ENCODE measurements at regions not wholly inside any gene's neighbourhood (a gene's known extent, or its start where the extent isn't known, plus 50 kb on each side); places are given as distances from the start of the nearest gene placed in this dataset.

- DNase-seq (ENCODE audit: low spot score) (no peak), ATAC-seq (no peak)
- Histone ChIP-seq H3K4me2 (no peak overlapping the region), H3K36me3 (ENCODE audit: insufficient read depth) (no peaks in the 10 kb centered on the region), H3K27me3 (ENCODE audit: insufficient read depth) (no peaks in the 10 kb centered on the region), H3K9me2 (ENCODE audit: insufficient read depth) (peaks cover 10% of the 10 kb centered on the region), H3K79me2 (replicated peaks; ENCODE audit: insufficient read depth) (no peaks in the 10 kb centered on the region), H3K4me1 (ENCODE audit: insufficient read depth) (no peaks in the 10 kb centered on the region), H4K20me1 (replicated peaks; ENCODE audit: insufficient read depth) (no peaks in the 10 kb centered on the region), H2AFZ (no peak overlapping the region), H3K27ac (ENCODE audit: low read depth) (no peak overlapping the region), H3K4me3 (no peak overlapping the region), H3F3A (replicated peaks; ENCODE audit: low read depth) (no peaks in the 10 kb centered on the region)
- no peaks in the 10 kb centered on the region for H3K4me1 Mint-ChIP-seq
- H3K27ac Mint-ChIP-seq, result no peak overlapping the region
- H3K36me3 Mint-ChIP-seq (ENCODE audit: low read depth), result peaks cover 14% of the 10 kb centered on the region
- H3K4me3 Mint-ChIP-seq, result no peak overlapping the region
- H3K27me3 Mint-ChIP-seq (ENCODE audit: insufficient read depth, low read depth, poor library complexity), result no peaks in the 10 kb centered on the region
- TF ChIP-seq EZH2phosphoT487 (IDR thresholded peaks at IDR 0.05; ENCODE audit: unreplicated experiment) (no peak), NANOG (IDR thresholded peaks at IDR 0.05; ENCODE audit: borderline replicate concordance) (no peak), EZH2 (IDR thresholded peaks at IDR 0.05; ENCODE audit: low read depth, unreplicated experiment) (no peak), ZNF114 (CRISPR knock-in tag; IDR thresholded peaks at IDR 0.05) (no peak)
- TF ChIP-seq, protein P1, sequence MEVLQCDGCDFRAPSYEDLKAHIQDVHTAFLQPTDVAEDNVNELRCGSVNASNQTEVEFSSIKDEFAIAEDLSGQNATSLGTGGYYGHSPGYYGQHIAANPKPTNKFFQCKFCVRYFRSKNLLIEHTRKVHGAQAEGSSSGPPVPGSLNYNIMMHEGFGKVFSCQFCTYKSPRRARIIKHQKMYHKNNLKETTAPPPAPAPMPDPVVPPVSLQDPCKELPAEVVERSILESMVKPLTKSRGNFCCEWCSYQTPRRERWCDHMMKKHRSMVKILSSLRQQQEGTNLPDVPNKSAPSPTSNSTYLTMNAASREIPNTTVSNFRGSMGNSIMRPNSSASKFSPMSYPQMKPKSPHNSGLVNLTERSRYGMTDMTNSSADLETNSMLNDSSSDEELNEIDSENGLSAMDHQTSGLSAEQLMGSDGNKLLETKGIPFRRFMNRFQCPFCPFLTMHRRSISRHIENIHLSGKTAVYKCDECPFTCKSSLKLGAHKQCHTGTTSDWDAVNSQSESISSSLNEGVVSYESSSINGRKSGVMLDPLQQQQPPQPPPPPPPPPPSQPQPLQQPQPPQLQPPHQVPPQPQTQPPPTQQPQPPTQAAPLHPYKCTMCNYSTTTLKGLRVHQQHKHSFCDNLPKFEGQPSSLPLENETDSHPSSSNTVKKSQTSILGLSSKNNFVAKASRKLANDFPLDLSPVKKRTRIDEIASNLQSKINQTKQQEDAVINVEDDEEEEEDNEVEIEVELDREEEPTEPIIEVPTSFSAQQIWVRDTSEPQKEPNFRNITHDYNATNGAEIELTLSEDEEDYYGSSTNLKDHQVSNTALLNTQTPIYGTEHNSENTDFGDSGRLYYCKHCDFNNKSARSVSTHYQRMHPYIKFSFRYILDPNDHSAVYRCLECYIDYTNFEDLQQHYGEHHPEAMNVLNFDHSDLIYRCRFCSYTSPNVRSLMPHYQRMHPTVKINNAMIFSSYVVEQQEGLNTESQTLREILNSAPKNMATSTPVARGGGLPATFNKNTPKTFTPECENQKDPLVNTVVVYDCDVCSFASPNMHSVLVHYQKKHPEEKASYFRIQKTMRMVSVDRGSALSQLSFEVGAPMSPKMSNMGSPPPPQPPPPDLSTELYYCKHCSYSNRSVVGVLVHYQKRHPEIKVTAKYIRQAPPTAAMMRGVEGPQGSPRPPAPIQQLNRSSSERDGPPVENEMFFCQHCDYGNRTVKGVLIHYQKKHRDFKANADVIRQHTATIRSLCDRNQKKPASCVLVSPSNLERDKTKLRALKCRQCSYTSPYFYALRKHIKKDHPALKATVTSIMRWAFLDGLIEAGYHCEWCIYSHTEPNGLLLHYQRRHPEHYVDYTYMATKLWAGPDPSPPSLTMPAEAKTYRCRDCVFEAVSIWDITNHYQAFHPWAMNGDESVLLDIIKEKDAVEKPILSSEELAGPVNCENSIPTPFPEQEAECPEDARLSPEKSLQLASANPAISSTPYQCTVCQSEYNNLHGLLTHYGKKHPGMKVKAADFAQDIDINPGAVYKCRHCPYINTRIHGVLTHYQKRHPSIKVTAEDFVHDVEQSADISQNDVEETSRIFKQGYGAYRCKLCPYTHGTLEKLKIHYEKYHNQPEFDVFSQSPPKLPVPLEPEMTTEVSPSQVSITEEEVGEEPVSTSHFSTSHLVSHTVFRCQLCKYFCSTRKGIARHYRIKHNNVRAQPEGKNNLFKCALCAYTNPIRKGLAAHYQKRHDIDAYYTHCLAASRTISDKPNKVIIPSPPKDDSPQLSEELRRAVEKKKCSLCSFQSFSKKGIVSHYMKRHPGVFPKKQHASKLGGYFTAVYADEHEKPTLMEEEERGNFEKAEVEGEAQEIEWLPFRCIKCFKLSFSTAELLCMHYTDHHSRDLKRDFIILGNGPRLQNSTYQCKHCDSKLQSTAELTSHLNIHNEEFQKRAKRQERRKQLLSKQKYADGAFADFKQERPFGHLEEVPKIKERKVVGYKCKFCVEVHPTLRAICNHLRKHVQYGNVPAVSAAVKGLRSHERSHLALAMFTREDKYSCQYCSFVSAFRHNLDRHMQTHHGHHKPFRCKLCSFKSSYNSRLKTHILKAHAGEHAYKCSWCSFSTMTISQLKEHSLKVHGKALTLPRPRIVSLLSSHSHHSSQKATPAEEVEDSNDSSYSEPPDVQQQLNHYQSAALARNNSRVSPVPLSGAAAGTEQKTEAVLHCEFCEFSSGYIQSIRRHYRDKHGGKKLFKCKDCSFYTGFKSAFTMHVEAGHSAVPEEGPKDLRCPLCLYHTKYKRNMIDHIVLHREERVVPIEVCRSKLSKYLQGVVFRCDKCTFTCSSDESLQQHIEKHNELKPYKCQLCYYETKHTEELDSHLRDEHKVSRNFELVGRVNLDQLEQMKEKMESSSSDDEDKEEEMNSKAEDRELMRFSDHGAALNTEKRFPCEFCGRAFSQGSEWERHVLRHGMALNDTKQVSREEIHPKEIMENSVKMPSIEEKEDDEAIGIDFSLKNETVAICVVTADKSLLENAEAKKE (CRISPR knock-in tag; IDR thresholded peaks at IDR 0.05), result no peak
- peaks cover 8% of the 10 kb centered on the region for H3K9me3 Mint-ChIP-seq
These were observed 87.8 kb upstream of the NRIP1 start for GRCh38 chr21:15152591-15152990.

DNA sequence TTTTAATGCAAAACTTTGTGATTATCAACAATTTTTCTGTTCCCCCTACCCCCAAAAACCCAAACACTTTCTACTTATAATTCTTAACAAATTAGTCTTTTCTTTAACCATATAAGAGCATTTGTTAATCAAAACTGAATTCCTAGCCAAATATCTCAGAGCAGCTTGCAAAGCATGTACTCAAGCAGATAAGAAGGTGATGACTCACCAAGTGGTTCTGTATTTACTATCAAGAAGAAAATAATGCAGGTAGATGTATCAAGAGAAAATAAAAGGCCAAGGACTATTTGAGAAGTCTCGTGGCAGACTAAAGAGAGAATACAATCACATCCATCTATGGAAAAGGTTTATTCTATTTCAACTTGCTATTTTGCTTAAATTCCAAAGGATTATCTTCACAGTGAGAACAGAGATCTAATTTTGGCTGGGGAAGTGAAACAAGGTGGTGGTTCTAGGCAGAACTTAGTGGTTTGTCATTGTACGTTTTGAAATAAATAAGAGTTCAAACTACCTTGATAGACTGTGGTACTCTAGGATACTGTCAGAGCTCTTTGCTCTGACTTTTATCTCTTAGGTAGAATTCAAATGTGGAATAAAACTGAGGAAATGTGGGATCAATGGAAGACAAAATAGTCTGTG, 94.7 kb upstream of the NRIP1 start:
- H3K27me3 Mint-ChIP-seq (ENCODE audit: insufficient read depth, low read depth, poor library complexity), result no peaks in the 10 kb centered on the region
- Histone ChIP-seq H4K20me1 (replicated peaks; ENCODE audit: insufficient read depth) (no peaks in the 10 kb centered on the region), H3K27ac (ENCODE audit: low read depth) (no peak overlapping the region), H3K4me2 (no peak overlapping the region), H3F3A (replicated peaks; ENCODE audit: low read depth) (no peaks in the 10 kb centered on the region), H3K79me2 (replicated peaks; ENCODE audit: insufficient read depth) (no peaks in the 10 kb centered on the region), H3K27me3 (ENCODE audit: insufficient read depth) (no peaks in the 10 kb centered on the region), H2AFZ (no peak overlapping the region), H3K9me2 (ENCODE audit: insufficient read depth) (no peaks in the 10 kb centered on the region), H3K4me3 (no peak overlapping the region), H3K36me3 (ENCODE audit: insufficient read depth) (no peaks in the 10 kb centered on the region), H3K4me1 (ENCODE audit: insufficient read depth) (no peaks in the 10 kb centered on the region)
- TF ChIP-seq EZH2 (IDR thresholded peaks at IDR 0.05; ENCODE audit: low read depth, unreplicated experiment), result no peak
- TF ChIP-seq, protein P2, sequence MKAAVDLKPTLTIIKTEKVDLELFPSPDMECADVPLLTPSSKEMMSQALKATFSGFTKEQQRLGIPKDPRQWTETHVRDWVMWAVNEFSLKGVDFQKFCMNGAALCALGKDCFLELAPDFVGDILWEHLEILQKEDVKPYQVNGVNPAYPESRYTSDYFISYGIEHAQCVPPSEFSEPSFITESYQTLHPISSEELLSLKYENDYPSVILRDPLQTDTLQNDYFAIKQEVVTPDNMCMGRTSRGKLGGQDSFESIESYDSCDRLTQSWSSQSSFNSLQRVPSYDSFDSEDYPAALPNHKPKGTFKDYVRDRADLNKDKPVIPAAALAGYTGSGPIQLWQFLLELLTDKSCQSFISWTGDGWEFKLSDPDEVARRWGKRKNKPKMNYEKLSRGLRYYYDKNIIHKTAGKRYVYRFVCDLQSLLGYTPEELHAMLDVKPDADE (IDR thresholded peaks at IDR 0.05), result no peak
- TF ChIP-seq POLR2AphosphoS5 (IDR thresholded peaks at IDR 0.05; ENCODE audit: low read depth), result no peak
- TF ChIP-seq ZNF331 (CRISPR knock-in tag; IDR thresholded peaks at IDR 0.05; ENCODE audit: low read depth), result no peak
- no peak for DNase-seq (ENCODE audit: low spot score)
- no peak for ATAC-seq
- H3K4me1 Mint-ChIP-seq, result no peaks in the 10 kb centered on the region
- H3K27ac Mint-ChIP-seq, result no peak overlapping the region
- H3K9me3 Mint-ChIP-seq, result peaks cover 14% of the 10 kb centered on the region
- H3K4me3 Mint-ChIP-seq, result no peak overlapping the region
- H3K36me3 Mint-ChIP-seq (ENCODE audit: low read depth), result peaks cover 20% of the 10 kb centered on the region

Data from GM23338 (cell line).